ENCODE measurements at regions not wholly inside any gene's neighbourhood (a gene's known extent, or its start where the extent isn't known, plus 50 kb on each side); places are given as distances from the start of the nearest gene placed in this dataset.
A peak's percentile ranks its signal among the peaks of the same experiment; 100 is the strongest.

- peak overlapping the region; percentile 44 for H2AK5ac ChIP-seq (ENCODE audit: low read depth, low read length)
- H3K27ac ChIP-seq (replicated peaks; ENCODE audit: low read length), result no peak overlapping the region
- no peaks in the 10 kb centered on the region for H3K4me1 ChIP-seq (ENCODE audit: control insufficient read depth in 2 of 2, insufficient read depth in 1 of 2, low read depth in 1 of 2, low read length in 2 of 2)
- H2BK120ac ChIP-seq (ENCODE audit: low read depth, low read length), result no peak overlapping the region
- peak overlapping the region; percentile 47 for H2AFZ ChIP-seq (ENCODE audit: low read length)
- H4K91ac ChIP-seq (ENCODE audit: low read depth, low read length, poor library complexity), result no peak overlapping the region
- H3K14ac ChIP-seq (ENCODE audit: low read length), result no peak overlapping the region
- no peaks in the 10 kb centered on the region for H3K36me3 ChIP-seq (replicated peaks in 1 of 2; ENCODE audit: control insufficient read depth in 2 of 2, insufficient read depth in 2 of 2, low read length in 2 of 2)
- peak overlapping the region; percentile 86 for H2BK12ac ChIP-seq (ENCODE audit: low read length)
- WGBS, 2 donors (ENCODE audit: extremely low coverage in 2 of 2, insufficient read length in 2 of 2, insufficient replicate concordance in 1 of 2), result no CpG with 5 or more reads among the region's 2 CpGs
- peak overlapping the region; percentile 36 for H3K9ac ChIP-seq (ENCODE audit: low read depth, low read length, poor library complexity)
- no peak overlapping the region for H3K18ac ChIP-seq (ENCODE audit: low read length)
- H3K4me3 ChIP-seq (ENCODE audit: low read length in 2 of 2), result no peak overlapping the region
- H2BK15ac ChIP-seq (ENCODE audit: low read length), result no peak overlapping the region
- no peak overlapping the region for H2BK5ac ChIP-seq (ENCODE audit: low read length)
- DNase-seq (ENCODE audit: low spot score), result no peak
- no peaks in the 10 kb centered on the region for H3K79me1 ChIP-seq (ENCODE audit: low read depth, low read length)
- H3K4ac ChIP-seq (ENCODE audit: low read length), result no peak overlapping the region
- H3K9me3 ChIP-seq (replicated peaks in 1 of 2; ENCODE audit: control insufficient read depth in 2 of 2, insufficient read depth in 1 of 2, low read depth in 1 of 2, low read length in 2 of 2), result no peaks in the 10 kb centered on the region
- no peak overlapping the region for H3K23ac ChIP-seq (ENCODE audit: low read depth, low read length, poor library complexity)
- H3K27me3 ChIP-seq (ENCODE audit: control insufficient read depth in 3 of 3, insufficient read depth in 3 of 3, low read depth in 1 of 3, low read length in 3 of 3), result peaks cover 0 to 5% (median 0%) of the 10 kb centered on the region in 3 experiments
- H4K8ac ChIP-seq (ENCODE audit: low read depth, low read length), result no peak overlapping the region
- no peak overlapping the region for H3K4me2 ChIP-seq (ENCODE audit: insufficient read depth, low read length, poor library complexity, severe bottlenecking)
Measured at GRCh38 chr7:156516791-156517378, 123.7 kb upstream of the RNF32 start.

GRCh38 chr7:156515911-156516790 lies 124.4 kb upstream of the RNF32 start:
- Histone ChIP-seq H3K9me3 (replicated peaks in 1 of 2; ENCODE audit: control insufficient read depth in 2 of 2, insufficient read depth in 1 of 2, low read depth in 1 of 2, low read length in 2 of 2) (peaks cover 0 to 5% of the 10 kb centered on the region in 2 donors), H2BK5ac (ENCODE audit: low read length) (no peak overlapping the region), H2AFZ (ENCODE audit: low read length) (peak overlapping the region; percentile 47), H3K27me3 (ENCODE audit: control insufficient read depth in 3 of 3, insufficient read depth in 3 of 3, low read depth in 1 of 3, low read length in 3 of 3) (peaks cover 0 to 5% (median 0%) of the 10 kb centered on the region in 3 experiments), H3K36me3 (replicated peaks in 1 of 2; ENCODE audit: control insufficient read depth in 2 of 2, insufficient read depth in 2 of 2, low read length in 2 of 2) (no peaks in the 10 kb centered on the region), H3K79me1 (ENCODE audit: low read depth, low read length) (no peaks in the 10 kb centered on the region), H3K4me3 (ENCODE audit: low read length in 2 of 2) (no peak overlapping the region), H2BK12ac (ENCODE audit: low read length) (no peak overlapping the region), H3K23ac (ENCODE audit: low read depth, low read length, poor library complexity) (no peak overlapping the region), H3K4ac (ENCODE audit: low read length) (no peak overlapping the region), H4K8ac (ENCODE audit: low read depth, low read length) (no peak overlapping the region), H3K4me1 (ENCODE audit: control insufficient read depth in 2 of 2, insufficient read depth in 1 of 2, low read depth in 1 of 2, low read length in 2 of 2) (no peaks in the 10 kb centered on the region), H4K91ac (ENCODE audit: low read depth, low read length, poor library complexity) (no peak overlapping the region), H3K14ac (ENCODE audit: low read length) (no peak overlapping the region), H3K9ac (ENCODE audit: low read depth, low read length, poor library complexity) (no peak overlapping the region), H2BK120ac (ENCODE audit: low read depth, low read length) (no peak overlapping the region), H3K18ac (ENCODE audit: low read length) (no peak overlapping the region), H3K4me2 (ENCODE audit: insufficient read depth, low read length, poor library complexity, severe bottlenecking) (no peak overlapping the region), H3K27ac (replicated peaks; ENCODE audit: low read length) (no peak overlapping the region), H2AK5ac (ENCODE audit: low read depth, low read length) (no peak overlapping the region), H2BK15ac (ENCODE audit: low read length) (no peak overlapping the region)
- no CpG with 5 or more reads among the region's 29 CpGs for WGBS, 2 donors (ENCODE audit: extremely low coverage in 2 of 2, insufficient read length in 2 of 2, insufficient replicate concordance in 1 of 2)
- no peak for DNase-seq (ENCODE audit: low spot score)

GRCh38 chr7:156514851-156515250 lies 125.7 kb upstream of the RNF32 start:
- no peak overlapping the region for H3K27ac ChIP-seq (replicated peaks; ENCODE audit: low read length)
- peaks cover 4 to 10% of the 10 kb centered on the region in 2 donors for H3K9me3 ChIP-seq (replicated peaks in 1 of 2; ENCODE audit: control insufficient read depth in 2 of 2, insufficient read depth in 1 of 2, low read depth in 1 of 2, low read length in 2 of 2)
- no peak overlapping the region for H3K14ac ChIP-seq (ENCODE audit: low read length)
- H2AFZ ChIP-seq (ENCODE audit: low read length), result no peak overlapping the region
- no peaks in the 10 kb centered on the region for H3K79me1 ChIP-seq (ENCODE audit: low read depth, low read length)
- WGBS, 2 donors (ENCODE audit: extremely low coverage in 2 of 2, insufficient read length in 2 of 2, insufficient replicate concordance in 1 of 2), result no CpG with 5 or more reads among the region's 7 CpGs
- no peak overlapping the region for H4K91ac ChIP-seq (ENCODE audit: low read depth, low read length, poor library complexity)
- no peak overlapping the region for H3K4ac ChIP-seq (ENCODE audit: low read length)
- no peak overlapping the region for H2AK5ac ChIP-seq (ENCODE audit: low read depth, low read length)
- H3K4me1 ChIP-seq (ENCODE audit: control insufficient read depth in 2 of 2, insufficient read depth in 1 of 2, low read depth in 1 of 2, low read length in 2 of 2), result no peaks in the 10 kb centered on the region
- no peak overlapping the region for H2BK5ac ChIP-seq (ENCODE audit: low read length)
- no peak for DNase-seq (ENCODE audit: low spot score)
- no peak overlapping the region for H3K4me3 ChIP-seq (ENCODE audit: low read length in 2 of 2)
- H3K18ac ChIP-seq (ENCODE audit: low read length), result no peak overlapping the region
- no peak overlapping the region for H3K23ac ChIP-seq (ENCODE audit: low read depth, low read length, poor library complexity)
- H3K4me2 ChIP-seq (ENCODE audit: insufficient read depth, low read length, poor library complexity, severe bottlenecking), result no peak overlapping the region
- H3K36me3 ChIP-seq (replicated peaks in 1 of 2; ENCODE audit: control insufficient read depth in 2 of 2, insufficient read depth in 2 of 2, low read length in 2 of 2), result no peaks in the 10 kb centered on the region
- H3K27me3 ChIP-seq (ENCODE audit: control insufficient read depth in 3 of 3, insufficient read depth in 3 of 3, low read depth in 1 of 3, low read length in 3 of 3), result peaks cover 0 to 5% (median 0%) of the 10 kb centered on the region in 3 experiments
- no peak overlapping the region for H3K9ac ChIP-seq (ENCODE audit: low read depth, low read length, poor library complexity)
- H4K8ac ChIP-seq (ENCODE audit: low read depth, low read length), result no peak overlapping the region
- H2BK15ac ChIP-seq (ENCODE audit: low read length), result no peak overlapping the region
- H2BK120ac ChIP-seq (ENCODE audit: low read depth, low read length), result no peak overlapping the region
- no peak overlapping the region for H2BK12ac ChIP-seq (ENCODE audit: low read length)

GRCh38 chr7:156511426-156511825 lies 129.1 kb upstream of the RNF32 start:
- no peaks in the 10 kb centered on the region for H3K4me1 ChIP-seq (ENCODE audit: control insufficient read depth in 2 of 2, insufficient read depth in 1 of 2, low read depth in 1 of 2, low read length in 2 of 2)
- no peak overlapping the region for H3K27ac ChIP-seq (replicated peaks; ENCODE audit: low read length)
- H3K27me3 ChIP-seq (ENCODE audit: control insufficient read depth in 3 of 3, insufficient read depth in 3 of 3, low read depth in 1 of 3, low read length in 3 of 3), result no peaks in the 10 kb centered on the region
- no peak overlapping the region for H3K14ac ChIP-seq (ENCODE audit: low read length)
- H3K4ac ChIP-seq (ENCODE audit: low read length), result no peak overlapping the region
- no peak overlapping the region for H2BK5ac ChIP-seq (ENCODE audit: low read length)
- H3K79me1 ChIP-seq (ENCODE audit: low read depth, low read length), result no peaks in the 10 kb centered on the region
- H2BK12ac ChIP-seq (ENCODE audit: low read length), result no peak overlapping the region
- H2AFZ ChIP-seq (ENCODE audit: low read length), result no peak overlapping the region
- no CpG with 5 or more reads among the region's 2 CpGs for WGBS, 2 donors (ENCODE audit: extremely low coverage in 2 of 2, insufficient read length in 2 of 2, insufficient replicate concordance in 1 of 2)
- no peak overlapping the region for H3K4me2 ChIP-seq (ENCODE audit: insufficient read depth, low read length, poor library complexity, severe bottlenecking)
- no peak overlapping the region for H2AK5ac ChIP-seq (ENCODE audit: low read depth, low read length)
- no peak overlapping the region for H3K4me3 ChIP-seq (ENCODE audit: low read length in 2 of 2)
- no peak overlapping the region for H4K91ac ChIP-seq (ENCODE audit: low read depth, low read length, poor library complexity)
- H3K9ac ChIP-seq (ENCODE audit: low read depth, low read length, poor library complexity), result no peak overlapping the region
- no peak overlapping the region for H3K23ac ChIP-seq (ENCODE audit: low read depth, low read length, poor library complexity)
- no peak overlapping the region for H2BK15ac ChIP-seq (ENCODE audit: low read length)
- DNase-seq (ENCODE audit: low spot score), result no peak
- peaks cover 6 to 10% of the 10 kb centered on the region in 2 donors for H3K9me3 ChIP-seq (replicated peaks in 1 of 2; ENCODE audit: control insufficient read depth in 2 of 2, insufficient read depth in 1 of 2, low read depth in 1 of 2, low read length in 2 of 2)
- no peak overlapping the region for H4K8ac ChIP-seq (ENCODE audit: low read depth, low read length)
- no peak overlapping the region for H3K18ac ChIP-seq (ENCODE audit: low read length)
- H3K36me3 ChIP-seq (replicated peaks in 1 of 2; ENCODE audit: control insufficient read depth in 2 of 2, insufficient read depth in 2 of 2, low read length in 2 of 2), result no peaks in the 10 kb centered on the region
- no peak overlapping the region for H2BK120ac ChIP-seq (ENCODE audit: low read depth, low read length)
